ENCODE measurements at regions not wholly inside any gene's neighbourhood (a gene's known extent, or its start where the extent isn't known, plus 50 kb on each side); places are given as distances from the start of the nearest gene placed in this dataset.

DNA sequence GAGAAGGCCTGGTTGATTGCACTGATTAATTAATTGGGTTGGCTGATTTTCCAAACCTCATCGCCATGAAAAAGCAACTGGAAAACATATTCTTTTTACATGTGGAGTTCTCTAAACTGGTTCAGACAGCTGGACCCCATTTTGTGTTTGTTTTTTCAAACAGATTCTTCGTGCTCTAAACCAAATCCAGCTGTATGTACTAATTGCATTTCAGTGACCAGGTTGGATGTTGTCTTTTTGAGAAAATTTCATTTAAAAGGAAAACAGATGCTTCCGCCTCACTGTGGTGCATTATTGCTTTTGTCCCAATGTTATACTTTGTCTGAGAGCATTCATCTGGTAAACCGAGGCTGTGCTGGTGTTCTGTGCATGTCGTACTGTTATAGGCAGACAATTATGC, 67.8 kb upstream of the LNX1 start:
- TF ChIP-seq, protein P1, sequence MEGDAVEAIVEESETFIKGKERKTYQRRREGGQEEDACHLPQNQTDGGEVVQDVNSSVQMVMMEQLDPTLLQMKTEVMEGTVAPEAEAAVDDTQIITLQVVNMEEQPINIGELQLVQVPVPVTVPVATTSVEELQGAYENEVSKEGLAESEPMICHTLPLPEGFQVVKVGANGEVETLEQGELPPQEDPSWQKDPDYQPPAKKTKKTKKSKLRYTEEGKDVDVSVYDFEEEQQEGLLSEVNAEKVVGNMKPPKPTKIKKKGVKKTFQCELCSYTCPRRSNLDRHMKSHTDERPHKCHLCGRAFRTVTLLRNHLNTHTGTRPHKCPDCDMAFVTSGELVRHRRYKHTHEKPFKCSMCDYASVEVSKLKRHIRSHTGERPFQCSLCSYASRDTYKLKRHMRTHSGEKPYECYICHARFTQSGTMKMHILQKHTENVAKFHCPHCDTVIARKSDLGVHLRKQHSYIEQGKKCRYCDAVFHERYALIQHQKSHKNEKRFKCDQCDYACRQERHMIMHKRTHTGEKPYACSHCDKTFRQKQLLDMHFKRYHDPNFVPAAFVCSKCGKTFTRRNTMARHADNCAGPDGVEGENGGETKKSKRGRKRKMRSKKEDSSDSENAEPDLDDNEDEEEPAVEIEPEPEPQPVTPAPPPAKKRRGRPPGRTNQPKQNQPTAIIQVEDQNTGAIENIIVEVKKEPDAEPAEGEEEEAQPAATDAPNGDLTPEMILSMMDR (IDR thresholded peaks at IDR 0.05; ENCODE audit: borderline replicate concordance, control extremely low read depth, extremely low read depth, insufficient read depth, missing control alignments) = no peak
- no peak for DNase-seq (ENCODE audit: low spot score)
- in situ Hi-C loops (cut with MboI; ENCODE audit: low sequenced_read_pairs, unreplicated experiment) = no loop called here

DNA sequence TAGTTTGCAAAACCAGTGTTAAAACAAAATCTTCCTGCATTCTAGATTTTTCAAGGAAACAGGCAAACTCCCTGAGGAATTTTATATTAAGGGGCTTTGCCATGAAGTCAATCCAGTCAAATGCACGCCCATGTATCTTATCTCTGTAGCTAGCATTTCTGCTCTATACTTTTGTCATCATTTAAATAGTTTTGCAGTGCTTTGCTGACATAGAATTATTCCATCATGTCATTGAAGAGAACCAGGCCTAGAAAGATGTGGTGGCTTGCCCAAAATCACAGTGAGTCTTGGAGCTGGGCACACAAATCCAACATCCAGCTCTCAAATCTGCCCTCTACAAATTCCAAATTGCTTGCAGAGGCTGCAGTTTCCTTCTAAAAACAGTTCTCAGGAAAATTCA, 66.7 kb upstream of the LNX1 start:
- DNase-seq (ENCODE audit: low spot score) = no peak
- TF ChIP-seq, protein P1 (IDR thresholded peaks at IDR 0.05; ENCODE audit: borderline replicate concordance, control extremely low read depth, extremely low read depth, insufficient read depth, missing control alignments) = no peak
- in situ Hi-C loops (cut with MboI; ENCODE audit: low sequenced_read_pairs, unreplicated experiment) = no loop called here

DNA sequence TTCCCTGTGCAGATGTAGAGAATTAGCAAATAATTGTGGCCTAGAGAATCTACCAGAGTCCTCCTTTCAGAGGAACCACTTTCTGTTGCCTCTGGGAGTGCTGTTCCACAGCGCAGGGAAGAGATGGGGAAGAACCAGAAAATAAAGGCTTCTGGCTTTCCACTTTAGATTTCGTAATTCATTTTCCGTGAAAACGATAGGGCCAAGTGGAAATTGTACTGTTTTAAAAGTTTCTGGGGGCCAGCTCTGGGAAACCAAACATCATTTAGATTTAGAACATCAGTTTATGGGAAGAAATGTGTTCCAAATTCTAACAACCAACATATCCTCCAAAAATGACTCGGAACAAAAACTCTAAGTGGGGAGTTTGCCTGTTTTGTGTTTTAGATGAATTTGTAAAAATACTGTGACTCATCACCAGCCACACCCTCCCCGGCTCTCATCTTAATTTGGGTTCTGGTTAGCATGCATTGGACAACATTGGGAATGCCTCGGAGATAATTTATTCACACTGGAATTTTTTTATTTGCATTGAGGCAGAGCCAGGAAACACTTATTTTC, 65.2 kb upstream of the LNX1 start:
- TF ChIP-seq, protein P1 (IDR thresholded peaks at IDR 0.05; ENCODE audit: borderline replicate concordance, control extremely low read depth, extremely low read depth, insufficient read depth, missing control alignments) = no peak
- no peak for DNase-seq (ENCODE audit: low spot score)
- in situ Hi-C loops (cut with MboI; ENCODE audit: low sequenced_read_pairs, unreplicated experiment) = no loop called here

DNA sequence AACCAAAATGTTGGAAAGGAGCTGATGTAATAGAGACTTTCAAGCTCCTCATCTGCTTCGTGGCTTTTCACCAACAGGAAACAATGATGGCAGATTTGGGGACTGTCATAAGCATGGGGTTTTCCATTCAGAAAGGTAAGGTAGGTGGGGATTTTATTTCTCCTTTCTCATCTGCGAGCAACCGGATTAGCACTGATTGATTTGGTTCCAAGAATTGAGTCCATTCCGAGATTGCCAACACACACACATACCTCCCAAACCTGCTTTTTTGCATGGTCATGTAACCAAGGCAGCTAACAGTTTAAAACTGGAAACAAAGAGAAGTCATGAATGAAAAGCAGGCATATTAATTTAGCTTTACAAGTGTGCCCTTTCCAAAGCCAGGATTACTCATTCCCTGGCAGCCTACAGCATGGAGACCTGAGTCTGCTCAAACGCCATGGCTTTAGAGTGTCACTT, 63.0 kb upstream of the LNX1 start:
- TF ChIP-seq, protein P1 (IDR thresholded peaks at IDR 0.05; ENCODE audit: borderline replicate concordance, control extremely low read depth, extremely low read depth, insufficient read depth, missing control alignments) = no peak
- in situ Hi-C loops (cut with MboI; ENCODE audit: low sequenced_read_pairs, unreplicated experiment) = no loop called here
- peak; percentile 20 for DNase-seq (ENCODE audit: low spot score)

DNA sequence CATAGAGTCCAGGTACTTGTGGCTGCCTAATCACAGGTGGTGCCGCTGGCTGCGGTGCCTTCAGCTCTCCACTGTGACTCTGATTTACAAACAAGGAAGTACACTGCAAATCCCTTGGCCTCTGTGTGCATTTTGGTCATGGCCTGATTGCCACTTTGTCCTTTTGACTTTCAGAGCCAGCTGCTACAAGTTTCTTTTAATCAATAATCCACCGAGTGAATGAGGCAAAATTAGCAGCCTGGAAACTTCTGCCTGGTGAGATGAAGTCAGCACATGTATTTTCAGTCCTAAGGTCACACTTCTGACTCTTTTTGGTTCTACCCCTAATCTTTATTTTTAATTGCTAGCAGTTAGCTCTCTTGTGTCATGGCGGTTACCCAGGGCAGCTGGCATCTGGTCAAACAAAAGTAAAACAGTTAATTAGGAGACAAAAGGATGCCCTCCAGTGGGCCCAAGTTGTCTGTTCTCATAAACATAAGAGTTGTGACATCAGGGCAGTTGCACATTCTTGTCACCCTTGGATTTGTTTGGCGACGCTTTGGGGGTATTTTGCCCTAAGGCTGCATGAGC, 62.3 kb upstream of the LNX1 start:
- no peak for DNase-seq (ENCODE audit: low spot score)
- in situ Hi-C loops (cut with MboI; ENCODE audit: low sequenced_read_pairs, unreplicated experiment) = no loop called here
- TF ChIP-seq, protein P1 (IDR thresholded peaks at IDR 0.05; ENCODE audit: borderline replicate concordance, control extremely low read depth, extremely low read depth, insufficient read depth, missing control alignments) = no peak

DNA sequence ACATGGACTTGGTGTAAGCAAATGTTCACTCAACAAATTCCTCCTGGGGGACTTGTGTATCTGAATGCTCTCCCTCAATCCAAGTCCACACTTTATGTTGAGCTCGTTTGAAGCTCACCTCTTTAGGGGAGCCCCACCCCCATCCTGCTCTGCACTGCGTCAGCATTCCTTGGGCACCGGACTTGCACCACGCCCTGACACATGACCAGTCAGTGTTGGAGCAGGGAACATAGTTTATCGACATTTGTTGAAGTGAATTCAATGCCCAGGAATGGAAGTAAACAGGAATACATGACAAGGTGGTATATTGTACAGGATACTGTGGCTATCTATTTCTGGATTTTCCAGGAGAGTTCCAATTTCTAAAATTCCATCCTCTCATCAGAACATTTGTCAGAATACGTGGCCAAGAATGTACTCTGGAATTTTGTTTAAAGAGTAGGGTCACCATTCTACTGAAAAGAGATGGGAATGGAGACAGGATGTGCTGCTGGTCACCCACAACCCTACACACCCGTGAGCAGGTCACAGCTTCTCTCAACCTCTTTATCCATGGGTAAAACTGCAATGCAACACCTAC, 60.0 kb upstream of the LNX1 start:
- in situ Hi-C loops (cut with MboI; ENCODE audit: low sequenced_read_pairs, unreplicated experiment) = no loop called here
- DNase-seq (ENCODE audit: low spot score) = no peak
- TF ChIP-seq, protein P1 (IDR thresholded peaks at IDR 0.05; ENCODE audit: borderline replicate concordance, control extremely low read depth, extremely low read depth, insufficient read depth, missing control alignments) = no peak

Measured in GM13976 (cell line).